Skin epidermis (tissue), 12 donors: ENCODE measurements at regions not wholly inside any gene's neighbourhood (a gene's known extent, or its start where the extent isn't known, plus 50 kb on each side); places are given as distances from the start of the nearest gene placed in this dataset.
A peak's percentile ranks its signal among the peaks of the same experiment; 100 is the strongest.
"Not testable (repeated sequence)": the region's sequence is repeated elsewhere in the genome, so short reads cannot be mapped to it uniquely, and the experiment has no call there.

Source experiments
- H3K27ac ChIP-seq, 21 experiments: fragments of 200-600 bp; sonication (generic) in 11 of 21; one replicate each; pipeline ENCODE4 v1.5.0; 2020; ENCODE audit warnings: mild to moderate bottlenecking in 3 of 21, inconsistent platforms in 2 of 21, moderate library complexity in 2 of 21
- H3K4me3 ChIP-seq, 7 experiments: fragments of 200-600 bp; sonication (generic) in 2 of 7; one replicate each; pipeline ENCODE4 v1.5.0; 2020; ENCODE audit warnings: inconsistent platforms in 2 of 7, mild to moderate bottlenecking in 2 of 7, moderate library complexity in 1 of 7

DNA sequence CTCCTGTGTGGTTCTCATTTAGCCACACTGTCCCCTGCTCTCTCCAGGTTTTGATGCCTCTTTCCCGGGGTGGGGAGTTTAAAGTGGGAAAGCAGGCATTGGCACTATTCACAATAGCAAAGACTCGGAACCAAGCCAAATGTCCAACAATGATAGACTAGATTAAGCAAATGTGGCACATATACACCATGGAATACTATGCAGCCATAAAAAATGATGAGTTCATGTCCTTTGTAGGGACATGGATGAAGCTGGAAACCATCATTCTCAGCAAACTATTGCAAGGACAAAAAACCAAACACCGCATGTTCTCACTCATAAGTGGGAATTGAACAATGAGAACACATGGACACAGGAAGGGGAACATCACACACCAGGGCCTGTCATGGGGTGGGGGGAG, 117.6 kb upstream of the PITX1 start:
- H3K4me3 ChIP-seq, H3K27ac ChIP-seq: not testable (repeated sequence)

DNA sequence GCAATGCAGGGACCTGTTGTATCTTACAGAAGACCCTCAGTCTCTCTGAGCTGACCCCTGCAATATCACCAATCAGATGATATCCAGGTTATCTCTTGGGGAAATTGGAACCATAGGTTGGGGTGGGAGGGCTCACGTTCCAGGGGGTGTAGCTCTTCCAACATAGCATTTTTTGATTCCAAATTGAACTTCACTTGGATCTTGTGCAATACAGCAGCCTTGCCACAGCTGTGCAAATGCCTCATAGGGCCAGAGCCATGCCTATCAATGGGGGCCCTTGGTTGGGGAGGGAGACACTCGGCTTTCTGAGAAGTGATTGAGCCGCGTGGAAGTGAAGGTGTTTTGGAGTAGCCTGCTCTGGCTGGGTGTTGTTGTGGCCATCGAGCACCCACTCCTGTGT, 117.2 kb upstream of the PITX1 start:
- Histone ChIP-seq H3K27ac (no peak overlapping the region), H3K4me3 (no peak overlapping the region)

DNA sequence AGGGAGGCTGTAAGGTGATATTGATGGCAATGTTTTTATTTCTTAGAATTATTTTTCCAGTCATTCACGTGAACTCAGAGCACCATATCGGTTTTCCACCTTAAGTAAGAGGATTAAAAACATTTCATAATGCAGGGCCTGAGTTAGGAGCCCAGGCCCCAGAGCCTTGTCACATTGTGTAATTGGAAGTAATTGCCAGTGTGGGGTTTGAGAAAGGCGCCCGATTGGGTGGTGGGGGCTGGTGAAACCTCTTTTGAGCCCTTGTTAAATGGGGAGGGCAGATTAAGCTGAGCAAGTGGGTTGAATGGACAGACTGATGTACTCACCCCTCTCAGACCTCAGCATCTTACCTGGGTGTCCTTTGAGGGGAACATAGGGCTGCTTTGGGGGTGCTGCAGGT, 116.7 kb upstream of the PITX1 start:
- H3K4me3 ChIP-seq = no peak overlapping the region

DNA sequence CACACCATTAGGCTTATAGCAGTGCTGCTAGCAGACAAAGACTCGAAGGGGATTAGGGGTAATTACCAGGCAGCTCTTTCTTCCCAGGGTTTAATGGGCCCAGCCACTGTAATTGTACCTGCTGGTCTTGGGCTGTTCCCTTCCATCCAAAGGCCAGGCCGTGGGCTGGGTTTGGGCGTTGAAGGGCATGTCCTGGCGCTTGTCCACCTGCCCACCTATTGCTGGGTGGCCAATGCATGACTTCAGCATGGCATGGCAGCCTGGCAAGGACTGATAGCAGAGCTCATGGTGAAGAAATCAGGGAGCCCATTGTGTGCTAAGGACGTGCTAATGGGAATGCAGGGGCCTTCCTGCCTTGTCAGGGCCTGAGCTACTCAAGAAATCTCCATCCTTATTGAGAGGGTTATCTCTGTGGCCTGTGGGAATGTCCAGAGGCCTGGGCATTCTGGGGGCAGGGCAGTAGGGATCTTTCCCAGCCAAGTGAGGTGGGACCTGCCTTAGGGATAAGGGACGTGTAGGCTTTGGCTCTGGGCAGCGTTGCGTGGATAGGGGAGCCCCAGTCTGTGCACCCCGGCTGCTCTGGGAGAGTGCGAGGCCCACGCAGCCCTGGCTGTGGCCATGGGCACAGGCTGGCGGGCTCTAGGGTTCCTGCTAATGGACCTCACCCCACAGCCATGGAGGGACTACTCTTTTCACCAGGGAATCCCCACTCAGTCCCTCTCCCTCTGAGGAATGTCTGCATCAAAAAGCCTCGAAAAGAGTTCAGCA, 116.1 kb upstream of the PITX1 start:
- H3K27ac ChIP-seq = no peak overlapping the region
- no peak overlapping the region for H3K4me3 ChIP-seq

More for the DNA sequence above, 116.7 kb upstream of the PITX1 start:
- no peak overlapping the region for H3K27ac ChIP-seq

DNA sequence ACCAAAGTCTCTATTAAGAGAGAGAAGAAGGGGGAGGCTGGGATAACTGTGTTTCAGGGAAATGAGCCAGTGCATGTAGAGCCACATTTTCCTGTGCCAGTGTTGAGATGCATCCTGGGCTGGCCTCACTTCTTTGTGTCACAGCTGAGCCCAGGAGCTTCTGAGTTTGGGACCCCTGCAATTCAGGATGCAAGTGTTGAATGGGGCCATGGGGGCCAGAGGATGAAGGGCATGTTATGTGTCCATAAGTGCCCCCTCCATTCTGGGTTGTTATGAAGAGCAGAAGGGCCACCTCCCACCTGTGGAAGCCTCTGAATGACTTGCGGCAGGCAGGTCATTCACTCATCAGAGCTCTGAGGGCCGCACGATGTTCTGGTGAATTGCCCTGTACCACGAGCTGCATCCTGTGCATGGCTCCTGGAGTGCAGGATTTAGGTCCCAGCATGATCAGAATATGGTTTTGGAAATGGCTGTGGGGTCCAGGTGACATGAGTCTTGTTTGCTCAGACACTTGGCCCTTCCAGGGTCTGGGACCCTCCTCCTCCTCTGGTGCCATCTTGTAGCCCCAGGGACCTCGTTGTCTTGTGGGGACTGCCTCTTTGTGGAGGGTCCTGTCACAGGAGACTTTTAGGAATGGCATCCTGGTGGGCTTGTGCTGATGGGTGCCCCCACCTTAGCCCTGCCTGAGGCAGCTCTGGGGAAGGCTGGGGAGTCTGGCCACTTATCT, 115.4 kb upstream of the PITX1 start:
- H3K27ac ChIP-seq = no peak overlapping the region

DNA sequence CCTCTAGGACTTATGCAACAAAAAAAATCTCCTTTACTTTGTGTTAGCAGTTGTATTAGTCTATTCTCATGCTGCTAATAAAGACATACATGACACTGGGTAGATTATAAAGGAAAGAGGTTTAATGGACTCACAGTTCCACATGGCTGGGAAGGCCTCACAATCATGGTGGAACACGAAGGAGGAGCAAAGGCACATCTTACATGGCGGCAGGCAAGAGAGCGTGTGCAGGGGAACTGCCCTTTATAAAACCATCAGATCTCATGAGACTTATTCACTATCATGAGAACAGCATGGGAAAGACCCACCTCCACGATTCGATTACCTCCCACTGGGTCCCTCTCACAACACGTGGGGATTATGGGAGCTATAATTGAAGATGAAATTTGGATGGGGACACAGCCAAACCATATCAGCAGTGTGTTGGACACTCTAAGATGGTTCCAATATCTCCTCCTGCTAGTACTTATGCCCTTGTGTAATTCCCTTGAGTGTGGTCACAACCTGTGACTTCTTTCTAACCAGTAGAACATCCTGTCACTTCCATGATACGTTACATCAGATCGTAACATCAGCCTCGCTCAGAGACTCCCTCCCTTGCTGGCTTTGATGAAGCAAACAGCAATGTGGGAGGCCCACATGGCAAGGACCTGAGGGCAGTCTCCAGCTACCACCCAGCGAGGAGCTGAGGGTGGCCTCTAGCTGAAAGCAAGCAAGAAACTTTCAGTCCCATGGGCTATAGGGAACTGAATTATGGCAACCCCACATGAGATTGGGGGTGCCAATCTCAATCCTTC, 113.5 kb upstream of the PITX1 start:
- no peak overlapping the region for H3K27ac ChIP-seq
- no peak overlapping the region for H3K4me3 ChIP-seq

More for the DNA sequence above, 115.4 kb upstream of the PITX1 start:
- H3K4me3 ChIP-seq = no peak overlapping the region

DNA sequence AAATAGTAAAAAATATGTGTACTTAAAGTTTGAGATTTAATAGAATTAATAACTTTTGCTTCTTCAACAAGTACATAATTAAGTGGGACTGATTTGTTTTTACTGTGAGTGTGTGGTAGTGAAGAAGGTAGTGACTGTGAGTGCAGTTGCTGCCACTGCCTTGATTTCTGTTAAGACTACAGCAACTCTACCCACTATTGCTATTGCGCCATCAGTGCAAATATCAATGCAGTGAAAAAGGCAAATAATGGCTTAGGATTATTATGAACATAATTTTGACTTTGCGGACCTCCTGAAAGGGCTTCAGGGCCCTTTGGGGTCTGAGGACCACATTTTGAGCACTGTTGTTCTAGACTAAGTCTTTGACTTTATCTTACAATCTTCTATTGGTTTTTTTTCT, 112.0 kb upstream of the PITX1 start:
- Histone ChIP-seq H3K27ac (no peak overlapping the region), H3K4me3 (no peak overlapping the region)

DNA sequence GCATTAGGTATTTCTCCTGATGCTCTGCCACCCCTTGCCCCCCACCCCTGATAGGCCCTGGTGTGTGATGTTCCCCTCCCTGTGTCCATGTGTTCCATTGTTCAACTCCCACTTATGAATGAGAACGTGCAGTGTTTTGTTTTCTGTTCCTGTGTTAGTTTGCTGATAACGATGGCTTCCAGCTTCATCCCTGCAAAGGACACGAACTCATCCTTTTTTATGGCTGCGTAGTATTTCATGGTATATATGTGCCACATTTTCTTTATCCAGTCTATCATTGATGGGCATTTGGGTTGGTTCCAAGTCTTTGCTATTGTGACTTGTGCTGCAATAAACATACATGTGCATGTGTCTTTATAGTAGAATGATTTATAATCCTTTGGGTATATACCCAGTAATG, 109.7 kb upstream of the PITX1 start:
- not testable (repeated sequence) for H3K4me3 ChIP-seq, H3K27ac ChIP-seq

DNA sequence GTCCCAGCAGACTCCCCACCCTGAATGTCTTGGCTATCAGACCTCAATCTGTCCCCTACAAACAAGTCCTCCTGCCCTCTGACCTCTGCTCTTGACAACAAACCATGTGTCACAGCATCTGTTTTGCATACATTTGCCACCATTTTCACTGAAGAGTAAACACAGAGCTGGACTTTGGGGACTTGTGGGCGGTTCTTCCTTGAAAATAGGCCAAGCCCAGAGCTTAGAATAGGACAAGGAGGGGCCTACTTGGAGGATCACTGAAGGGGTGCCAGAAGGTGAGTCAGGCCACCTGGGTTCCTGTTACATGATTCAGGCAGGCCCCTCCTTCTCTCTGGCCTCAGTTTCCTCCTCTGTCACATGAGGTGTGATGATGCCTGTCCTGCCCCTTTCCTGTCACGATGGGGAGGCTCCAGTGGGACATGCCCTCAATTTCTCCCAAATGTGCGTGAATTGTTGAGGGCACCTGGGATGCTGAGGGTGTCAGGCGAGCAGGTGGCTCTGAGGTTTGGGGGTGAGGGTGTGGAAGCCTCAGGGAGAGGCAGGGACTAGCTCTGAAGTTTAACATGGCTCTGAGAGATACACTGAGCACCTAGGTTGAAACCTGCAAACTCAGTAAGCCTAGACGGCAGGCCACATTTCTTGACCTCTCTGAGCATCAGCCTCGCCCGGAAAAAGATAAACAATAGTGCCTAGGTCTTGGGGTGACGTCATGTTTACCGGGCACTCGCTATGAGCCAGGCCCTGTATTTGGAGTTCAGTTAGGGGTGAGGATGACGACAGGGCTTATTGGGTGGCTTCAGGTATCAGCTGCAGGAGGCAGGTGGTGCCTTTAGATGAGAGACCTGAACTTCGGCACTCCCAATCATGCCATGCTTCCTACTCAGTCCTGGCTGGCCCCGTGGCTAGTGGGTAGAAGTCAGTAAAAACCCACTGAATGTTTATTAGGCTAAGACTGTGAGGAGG, 107.6 kb upstream of the PITX1 start:
- Histone ChIP-seq H3K4me3 (no peak overlapping the region), H3K27ac (peak overlapping the region in 13 of 21 experiments; percentile 3 to 67 (median 46))

DNA sequence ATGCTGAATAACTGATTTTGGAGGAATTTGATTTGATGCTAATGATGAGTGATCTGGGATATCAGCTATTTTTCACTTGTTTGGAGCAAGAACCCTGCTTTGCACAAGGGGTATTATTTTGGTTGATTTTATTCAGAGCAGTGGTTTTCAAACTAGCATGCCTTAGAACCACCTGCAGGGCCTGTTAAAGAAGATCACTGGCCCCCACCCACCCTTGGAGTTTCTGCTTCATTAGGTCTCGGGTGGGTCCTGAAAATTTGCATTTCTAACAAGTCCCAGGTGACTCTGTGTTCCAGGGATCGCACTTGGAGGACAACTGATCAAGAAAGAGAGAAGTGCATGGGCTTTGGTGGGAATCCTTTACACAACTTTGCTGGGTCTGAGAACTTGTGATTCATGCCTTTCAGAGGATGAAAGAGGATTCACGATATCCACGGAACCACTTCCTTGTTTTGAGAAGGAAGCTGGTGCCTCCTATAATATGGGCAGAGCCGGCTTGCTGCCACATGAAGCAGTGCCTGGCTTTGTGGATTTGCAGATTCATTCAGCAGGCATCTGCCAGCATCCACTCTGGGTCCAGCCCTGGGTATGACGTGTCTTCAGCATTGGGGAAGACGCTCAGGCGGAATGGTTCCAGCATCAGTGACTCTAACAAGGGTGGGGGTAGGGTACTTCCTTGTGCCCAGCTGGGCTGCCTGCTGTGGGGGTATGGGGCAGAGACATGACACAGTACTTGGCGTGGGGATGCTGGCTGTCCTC, 106.6 kb upstream of the PITX1 start:
- H3K4me3 ChIP-seq = no peak overlapping the region
- H3K27ac ChIP-seq = peak overlapping the region in 14 of 21 experiments; percentile 19 to 67 (median 62)

DNA sequence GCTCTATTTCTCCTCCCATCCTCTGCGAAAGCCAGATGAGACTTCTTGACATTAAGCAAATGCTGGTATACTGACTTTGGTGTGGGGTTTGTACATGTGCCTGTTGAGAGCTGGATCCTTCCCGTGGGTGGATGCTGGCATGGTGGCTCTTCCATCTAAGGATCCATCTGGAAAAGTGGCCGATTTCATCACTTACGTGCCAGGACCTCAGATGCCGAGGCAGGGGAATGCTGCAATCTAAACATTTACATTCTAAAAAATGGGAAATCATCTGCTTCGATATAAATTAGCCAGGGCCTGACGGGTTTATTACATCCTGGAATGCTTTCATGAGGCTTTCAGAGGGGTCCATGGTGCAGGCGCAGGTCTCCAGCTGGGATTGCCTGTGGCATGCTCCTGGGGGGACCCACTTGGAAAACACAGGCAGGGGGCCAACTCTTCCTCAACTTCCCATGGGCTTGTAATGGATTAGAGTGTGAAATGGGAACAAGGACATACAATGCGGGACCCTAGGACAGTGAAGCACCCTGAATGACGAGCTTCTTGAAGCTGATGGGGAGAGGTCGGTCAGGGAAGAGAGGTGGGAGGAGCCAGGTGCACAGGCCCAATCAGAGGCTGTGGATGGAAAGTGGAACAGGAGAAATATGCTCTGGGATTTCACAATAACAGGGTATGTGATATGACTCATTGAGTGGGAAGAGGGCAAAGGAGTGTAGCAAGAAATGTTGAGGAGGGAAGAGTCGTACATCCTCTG, 105.5 kb upstream of the PITX1 start:
- peak overlapping the region in 8 of 21 experiments; percentile 6 to 67 (median 53) for H3K27ac ChIP-seq
- H3K4me3 ChIP-seq = no peak overlapping the region

DNA sequence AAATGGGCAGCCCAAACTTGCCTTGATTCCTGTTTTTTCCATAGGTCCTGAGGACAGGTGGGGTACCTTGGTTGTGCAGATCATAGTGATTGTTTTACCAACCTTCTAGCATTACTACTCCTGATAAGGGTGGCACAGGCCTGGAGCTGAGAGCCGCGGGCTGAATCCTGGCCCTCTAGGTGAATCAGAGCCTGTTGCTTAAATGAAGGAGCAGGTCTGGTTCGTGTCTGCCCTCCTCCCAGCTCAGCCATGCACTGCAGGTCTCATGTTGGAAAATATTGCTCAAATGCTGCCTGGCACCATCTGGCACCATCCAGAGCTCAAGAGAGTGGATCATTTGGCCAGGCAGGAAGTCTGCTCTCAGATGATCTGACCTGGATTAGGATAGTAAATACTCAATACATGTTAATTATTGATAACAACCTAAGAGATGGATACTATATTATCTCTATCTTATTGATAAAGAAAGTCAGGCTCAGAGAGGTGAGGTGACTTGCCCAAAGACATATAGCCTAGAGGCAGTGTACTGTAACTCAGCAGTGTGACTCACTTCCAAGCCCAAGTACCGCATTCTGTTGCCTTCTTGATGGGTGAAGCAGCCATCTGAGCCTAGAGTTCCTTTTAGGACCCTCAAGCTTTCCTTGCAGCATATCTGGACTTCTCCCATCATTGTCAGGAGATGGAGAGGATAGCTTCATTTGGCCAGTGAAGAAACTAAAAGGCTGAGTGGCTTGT, 104.3 kb upstream of the PITX1 start:
- H3K4me3 ChIP-seq = no peak overlapping the region
- no peak overlapping the region for H3K27ac ChIP-seq

DNA sequence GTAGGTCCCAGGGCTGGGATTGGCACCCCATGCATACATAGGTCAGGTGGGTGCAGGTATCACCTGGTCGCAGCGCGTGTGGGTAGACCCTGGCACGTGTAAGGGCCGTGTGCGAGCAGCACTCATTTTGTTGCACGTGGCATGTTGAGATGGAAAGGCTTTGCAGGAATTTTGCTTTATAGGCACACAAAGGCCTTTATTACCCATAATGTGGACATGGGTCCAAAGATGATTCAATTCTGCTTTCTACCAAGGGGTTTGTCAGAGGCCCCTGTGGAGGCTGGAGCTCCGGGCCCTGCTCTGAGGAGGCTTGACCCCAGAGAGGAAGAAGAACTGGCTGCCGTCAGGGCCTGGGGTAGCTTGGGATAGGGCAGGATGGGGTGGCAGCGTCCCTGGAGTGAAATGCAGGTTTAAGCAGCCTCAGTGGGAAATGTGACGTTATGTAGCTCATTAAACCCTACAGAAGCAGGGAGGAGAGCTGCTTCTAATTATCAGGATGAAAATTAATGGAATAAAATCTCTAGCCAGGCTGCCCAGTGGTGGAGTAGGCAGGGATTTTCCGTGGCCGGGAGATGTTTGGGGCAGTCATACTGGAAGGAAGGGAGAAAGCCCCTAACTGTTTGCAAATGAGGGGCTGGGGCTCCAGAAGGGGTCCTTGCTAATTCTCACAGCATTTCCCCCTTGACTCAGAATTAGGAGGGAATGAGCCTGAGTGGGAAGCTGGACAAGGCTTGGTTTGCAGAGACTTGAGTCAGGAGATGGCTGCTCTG, 103.3 kb upstream of the PITX1 start:
- H3K4me3 ChIP-seq = no peak overlapping the region
- H3K27ac ChIP-seq = no peak overlapping the region

DNA sequence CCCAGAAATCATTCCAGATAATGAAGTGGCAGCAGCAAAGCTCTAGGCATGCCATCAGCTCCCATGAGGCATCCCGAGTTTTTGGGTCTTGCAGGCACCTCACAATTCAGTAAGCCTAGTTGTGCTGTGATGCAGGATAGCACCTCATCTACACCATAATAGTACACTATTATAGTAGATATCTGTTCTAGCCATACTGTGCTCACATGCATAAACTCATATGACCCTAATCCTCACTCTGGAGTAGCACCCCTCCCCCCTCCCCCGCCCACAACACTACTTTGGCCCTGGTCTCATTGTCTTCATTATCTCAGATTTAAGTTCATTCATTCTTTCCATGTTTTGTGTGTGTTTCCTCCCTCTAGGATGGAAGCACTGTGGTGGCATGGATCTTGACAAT, 102.5 kb upstream of the PITX1 start:
- Histone ChIP-seq H3K27ac (no peak overlapping the region), H3K4me3 (no peak overlapping the region)

DNA sequence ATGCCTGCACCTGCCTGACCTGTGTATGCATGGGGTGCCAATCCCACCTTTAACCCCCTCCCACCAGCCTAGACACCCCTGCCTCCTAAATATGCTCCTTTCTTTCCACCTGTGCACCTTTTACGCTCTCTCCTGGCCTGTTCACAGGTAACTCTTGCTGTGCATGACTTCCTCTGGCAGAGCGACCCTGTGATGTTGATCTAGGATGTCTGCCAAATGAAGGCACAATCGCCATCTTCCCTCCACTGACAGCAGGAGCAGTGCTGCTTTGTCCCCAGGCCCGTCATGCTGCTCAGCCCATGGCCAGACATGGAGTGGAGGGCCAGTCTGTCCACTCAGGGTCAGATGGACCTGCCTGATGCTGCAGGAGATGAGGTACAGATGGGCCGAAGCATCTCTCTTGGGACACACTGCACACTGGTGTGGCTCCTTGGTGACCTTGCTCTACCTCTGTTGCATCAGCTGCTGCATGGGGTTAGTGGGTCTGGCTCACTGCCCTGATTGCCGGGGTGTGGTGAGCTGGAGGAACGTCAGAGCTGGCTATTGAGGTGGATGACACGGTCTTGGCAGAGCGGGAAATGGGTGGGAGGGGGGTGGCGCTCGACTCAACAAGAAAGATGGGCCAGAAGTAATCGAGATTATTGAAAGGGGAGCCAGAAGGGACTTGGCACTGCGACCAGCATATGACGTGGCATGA, 101.7 kb upstream of the PITX1 start:
- H3K27ac ChIP-seq = peak overlapping the region in 1 of 21 experiments; percentile 4
- H3K4me3 ChIP-seq = no peak overlapping the region
